ENCODE measurements at regions not wholly inside any gene's neighbourhood (a gene's known extent, or its start where the extent isn't known, plus 50 kb on each side); places are given as distances from the start of the nearest gene placed in this dataset.

GRCh38 chrX:97790850-97791249 lies 907.1 kb downstream of the RPA4 start:
- ATAC-seq: no peak
- ChIA-PET POLR2A (no interaction called here), RAD21 (ENCODE audit: low non-redundant PET in 1 of 2, low total read pairs in 2 of 2, uncharacterized antibody in 2 of 2, unreplicated experiment in 2 of 2) (no interaction called here), CTCF (no interaction called here)
- intact Hi-C loops (cut with micrococcal nuclease): no loop called here
- H3K27ac ChIP-seq (ENCODE audit: low read depth, low read length): no peak overlapping the region
- H3K27me3 ChIP-seq (ENCODE audit: insufficient read depth, low read length): no peaks in the 10 kb centered on the region
- no peak for TF ChIP-seq MAX (IDR thresholded peaks at IDR 0.05)
- no peak for TF ChIP-seq CEBPB (IDR thresholded peaks at IDR 0.05; ENCODE audit: low read depth)
- no peak for TF ChIP-seq REST (IDR thresholded peaks at IDR 0.05; ENCODE audit: low read depth)
- TF ChIP-seq RAD21 (IDR thresholded peaks at IDR 0.05; ENCODE audit: low read depth): no peak
- no peak for TF ChIP-seq JUND (IDR thresholded peaks at IDR 0.05)
- no peak for TF ChIP-seq SIN3A (IDR thresholded peaks at IDR 0.05; ENCODE audit: low read depth)
- no peak for TF ChIP-seq EZH2 (IDR thresholded peaks at IDR 0.05)
- no peak for TF ChIP-seq ZBTB33 (IDR thresholded peaks at IDR 0.05; ENCODE audit: extremely low read depth, insufficient replicate concordance, low read length)
- no peak for TF ChIP-seq ATF3 (IDR thresholded peaks at IDR 0.05)
- no peak for TF ChIP-seq SP1 (IDR thresholded peaks at IDR 0.05; ENCODE audit: low read depth)
- no peak for TF ChIP-seq EZH2phosphoT487 (IDR thresholded peaks at IDR 0.05; ENCODE audit: borderline replicate concordance)
- no peaks in the 10 kb centered on the region for H3K36me3 ChIP-seq (ENCODE audit: control insufficient read depth in 1 of 2, insufficient read depth in 2 of 2, low read length in 2 of 2)
- H2AFZ ChIP-seq (ENCODE audit: low read depth, low read length, poor library complexity, severe bottlenecking): no peak overlapping the region
- no peak overlapping the region for H3K4me3 ChIP-seq (replicated peaks in 1 of 2; ENCODE audit: low read depth in 1 of 2, low read length in 2 of 2)
- H4K20me1 ChIP-seq (ENCODE audit: insufficient read depth): no peaks in the 10 kb centered on the region
- H3K9me3 ChIP-seq (ENCODE audit: control insufficient read depth in 1 of 2, insufficient read depth in 1 of 2, low read depth in 1 of 2, low read length in 2 of 2): no peaks in the 10 kb centered on the region
- DNase-seq (ENCODE audit: low read depth, low spot score): no peak
- no peaks in the 10 kb centered on the region for H3K79me2 ChIP-seq (ENCODE audit: insufficient read depth, low read length)
- no peaks in the 10 kb centered on the region for H3K4me1 ChIP-seq (ENCODE audit: control insufficient read depth in 1 of 2, insufficient read depth in 2 of 2, low read length in 2 of 2)
- BruUV-seq (replicated peaks): no TSS peak
- H3K9me2 ChIP-seq (ENCODE audit: insufficient read depth): no peaks in the 10 kb centered on the region
- no peak overlapping the region for H3K9ac ChIP-seq (ENCODE audit: low read length)
- no peak overlapping the region for H3K4me2 ChIP-seq (ENCODE audit: low read length)

All from HCT116 (cell line).